ENCODE measurements at regions not wholly inside any gene's neighbourhood (a gene's known extent, or its start where the extent isn't known, plus 50 kb on each side); places are given as distances from the start of the nearest gene placed in this dataset.
A peak's percentile ranks its signal among the peaks of the same experiment; 100 is the strongest.
"Not testable (repeated sequence)": the region's sequence is repeated elsewhere in the genome, so short reads cannot be mapped to it uniquely, and the experiment has no call there.

DNA sequence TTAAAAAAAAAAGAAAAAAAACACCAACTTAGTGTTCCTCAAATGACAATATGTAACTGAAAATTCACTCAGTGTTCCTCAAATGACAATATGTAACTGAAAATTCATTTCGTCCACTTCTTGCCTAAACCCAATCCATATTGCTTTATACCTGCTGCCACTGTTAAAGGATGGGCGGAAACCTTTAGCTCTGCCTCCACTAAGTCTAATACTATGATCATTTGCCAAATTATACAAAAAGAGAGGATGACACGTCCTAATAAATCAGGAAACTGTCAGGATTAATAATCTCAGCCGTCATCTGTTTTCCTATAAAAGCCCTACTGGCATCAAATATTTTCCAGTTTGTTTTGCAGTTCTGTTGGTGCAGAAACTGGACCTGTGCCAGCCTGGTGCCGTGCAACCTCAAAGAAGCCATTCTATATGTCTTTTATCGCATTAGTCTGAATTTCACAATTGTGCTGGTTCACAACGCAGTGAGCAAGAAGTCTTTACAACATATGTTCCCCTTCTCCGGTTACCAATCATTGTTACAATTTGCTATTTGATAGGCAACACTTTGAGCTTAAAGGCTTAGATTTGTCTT lies 160.4 kb upstream of the KCNH8 start:
- DNase-seq: no peak

- DNase-seq: no peak
Observed at GRCh38 chr3:18987070-18987469, 161.2 kb upstream of the KCNH8 start.

DNA sequence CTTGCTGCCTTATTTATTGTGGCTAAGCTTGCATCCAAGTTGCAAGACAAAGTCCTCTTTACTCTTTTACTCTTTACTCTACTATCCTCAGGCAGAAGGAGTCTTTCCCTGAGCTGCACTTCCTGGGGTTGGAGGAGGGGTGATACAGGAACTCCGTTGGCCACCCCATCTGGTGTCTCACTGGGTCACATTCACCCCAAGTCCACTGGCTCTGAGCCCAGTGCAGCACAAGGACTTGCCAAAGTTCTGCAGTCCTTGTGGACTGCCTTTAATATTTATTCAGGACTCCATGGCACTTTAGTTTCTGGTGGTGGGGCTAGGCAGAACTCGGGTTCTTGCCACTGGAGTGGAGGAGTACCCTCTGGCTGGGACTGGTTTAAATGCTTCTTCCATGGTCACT lies 165.4 kb upstream of the KCNH8 start:
- no peak for DNase-seq

GRCh38 chr3:18976102-18976501 lies 172.2 kb upstream of the KCNH8 start:
- not testable (repeated sequence) for DNase-seq

DNA sequence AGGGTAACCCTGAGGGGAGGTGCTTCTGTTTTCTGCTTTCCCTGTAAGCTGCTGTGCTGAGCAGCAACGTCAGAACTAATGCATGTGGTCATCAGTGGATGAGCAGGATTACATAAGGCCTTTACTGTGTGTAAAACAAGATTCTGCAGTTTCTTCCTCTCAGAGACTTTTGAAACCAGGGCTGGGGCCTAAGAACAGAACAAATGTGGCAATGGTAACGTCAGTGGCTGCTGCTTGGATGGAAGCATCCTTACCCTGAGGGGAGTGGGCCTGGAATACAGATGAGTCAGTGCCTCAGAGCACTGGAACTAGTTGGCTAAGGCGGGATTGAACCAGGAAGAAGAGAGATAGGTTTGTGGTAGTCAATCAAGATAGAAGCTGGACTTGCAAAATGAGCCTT lies 180.2 kb upstream of the KCNH8 start:
- no peak for DNase-seq

DNA sequence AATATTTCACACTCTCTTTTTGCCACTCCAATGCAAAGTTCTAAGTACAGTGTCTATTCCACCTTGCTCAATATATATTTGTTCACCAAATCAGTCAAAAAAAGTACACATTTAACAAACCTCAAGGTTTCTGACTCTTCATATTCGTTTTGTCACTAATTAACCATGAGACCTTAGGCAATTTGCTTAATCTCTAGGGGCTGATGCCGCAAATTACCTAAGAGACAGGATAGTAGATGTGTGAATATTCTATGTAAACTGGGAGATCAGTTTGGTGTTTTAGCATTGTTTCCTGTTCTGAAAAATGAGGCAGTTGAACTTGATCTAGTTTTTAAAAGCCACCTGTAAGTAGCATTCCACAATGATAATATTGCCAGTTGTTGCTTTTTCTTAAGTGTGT lies 182.5 kb upstream of the KCNH8 start:
- no peak for DNase-seq

- no peak for DNase-seq
Observed at GRCh38 chr3:18964640-18965039, 183.7 kb upstream of the KCNH8 start.

- no peak for DNase-seq
Observed at GRCh38 chr3:18951333-18951732, 197.0 kb upstream of the KCNH8 start.

DNA sequence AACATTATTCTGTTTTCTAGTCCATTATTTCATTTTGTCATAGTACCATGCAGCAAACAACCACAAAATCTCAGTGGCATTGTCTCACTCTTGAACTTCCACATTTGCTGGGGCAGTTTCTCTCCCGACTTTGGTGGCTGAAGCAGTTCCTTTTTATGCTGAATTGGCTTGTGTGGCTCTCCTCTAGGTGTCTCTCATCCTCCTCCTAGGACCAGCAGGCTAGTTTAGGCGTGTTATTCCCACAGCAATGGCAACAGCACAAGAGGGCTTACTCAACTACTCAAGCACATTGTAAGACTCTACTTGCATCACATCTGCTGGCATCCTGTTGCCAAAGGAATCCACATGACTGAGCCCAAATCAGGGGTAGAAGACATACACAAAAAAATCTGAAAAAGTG lies 201.8 kb upstream of the KCNH8 start:
- DNase-seq: peak; percentile 27

DNA sequence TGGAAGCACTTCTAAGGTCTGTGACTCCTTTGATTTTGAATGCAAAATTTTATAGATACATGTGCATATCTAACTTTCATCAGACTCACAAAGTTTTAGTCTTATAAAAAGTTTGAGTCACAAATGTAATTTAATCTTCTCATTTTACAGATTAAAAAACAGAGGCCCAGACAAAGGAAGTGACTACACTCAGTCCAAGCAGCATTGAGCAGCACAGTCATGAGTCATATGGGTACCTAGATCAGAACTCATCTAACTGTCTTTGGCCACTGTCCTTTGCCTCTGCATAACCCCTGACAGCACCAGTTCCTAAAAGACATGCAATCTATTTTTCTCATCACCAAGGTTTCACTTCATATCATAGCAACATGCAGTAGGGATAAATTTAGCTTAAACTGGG lies 210.7 kb upstream of the KCNH8 start:
- DNase-seq: no peak

DNA sequence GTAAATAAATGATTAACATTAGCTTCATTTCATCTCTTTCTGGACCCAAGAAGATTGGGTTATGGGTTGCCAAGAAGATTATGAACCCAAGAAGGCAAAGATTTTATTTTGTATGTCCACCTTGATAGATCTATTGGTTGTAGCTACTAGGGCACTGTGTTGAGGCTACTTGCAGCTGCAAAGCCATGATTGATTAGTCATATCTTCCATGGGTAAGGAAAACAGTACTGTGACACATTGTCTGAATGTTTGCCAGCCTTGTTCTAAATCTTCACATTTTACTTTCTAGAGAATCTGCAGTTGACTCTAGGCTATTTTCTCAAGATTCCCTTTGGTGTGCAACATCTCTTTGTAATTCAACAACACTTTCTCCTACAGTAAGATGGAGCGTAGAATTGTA lies 229.2 kb upstream of the KCNH8 start:
- DNase-seq: no peak

DNA sequence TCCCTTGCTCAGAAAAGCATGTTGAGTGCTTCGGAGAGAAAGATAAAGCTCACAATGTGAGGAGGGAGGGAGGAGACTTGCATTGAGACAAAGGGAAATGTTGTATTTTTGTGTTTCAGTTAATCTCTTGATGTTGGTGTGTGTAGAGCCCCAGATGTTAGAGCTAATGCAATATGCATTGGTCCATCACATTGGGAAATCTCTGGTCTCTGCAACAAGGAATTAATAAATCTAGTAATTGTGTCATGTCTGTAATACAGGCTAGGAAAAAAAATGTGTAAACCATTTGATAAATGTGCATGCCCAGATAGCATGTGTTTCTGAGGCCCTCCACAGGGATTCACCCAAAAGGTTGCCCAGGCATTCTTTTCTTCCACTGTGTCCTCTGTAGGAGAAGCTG lies 230.4 kb upstream of the KCNH8 start:
- DNase-seq: no peak

- DNase-seq: no peak
Observed at GRCh38 chr3:18902081-18902793, 246.1 kb upstream of the KCNH8 start.

DNA sequence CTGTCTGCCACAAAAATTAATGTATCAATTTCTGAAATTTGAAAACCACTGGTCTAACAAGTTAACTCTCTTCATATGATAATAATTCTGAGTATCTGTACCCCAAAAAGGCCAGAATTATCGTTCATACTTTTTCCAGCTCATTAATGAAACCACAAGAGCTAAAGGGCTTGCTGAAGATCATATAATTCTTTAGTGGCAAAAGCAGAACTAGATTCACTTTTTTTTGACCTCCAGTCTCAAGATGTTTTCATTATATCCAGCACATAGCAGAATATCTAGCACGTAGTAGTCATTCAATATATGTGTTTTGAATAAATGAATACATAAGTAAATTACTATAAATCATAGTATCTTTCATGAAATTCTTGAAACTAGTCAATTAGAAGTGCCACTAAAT lies 246.7 kb upstream of the KCNH8 start:
- DNase-seq: no peak

DNA sequence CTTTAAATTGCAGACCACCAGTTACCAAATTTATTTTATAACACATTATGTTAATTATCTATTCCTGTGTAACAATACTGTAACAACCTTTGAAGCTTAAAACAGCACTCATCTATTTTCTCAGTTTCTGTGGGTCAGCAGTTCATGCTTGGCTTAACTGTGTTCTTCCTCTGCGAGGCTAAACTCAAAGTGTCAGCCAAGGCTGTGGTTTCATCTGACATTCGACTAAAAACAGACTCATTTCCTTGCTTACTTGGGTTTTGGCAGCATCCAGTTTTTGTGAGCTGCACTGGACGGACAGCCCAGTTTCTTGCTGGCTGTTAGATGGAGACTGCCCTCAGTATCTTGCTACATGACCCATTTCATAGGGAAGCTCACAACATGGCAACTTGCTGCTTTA lies 247.3 kb upstream of the KCNH8 start:
- DNase-seq: no peak

- DNase-seq: no peak
Observed at GRCh38 chr3:18898911-18899310, 249.4 kb upstream of the KCNH8 start.

DNA sequence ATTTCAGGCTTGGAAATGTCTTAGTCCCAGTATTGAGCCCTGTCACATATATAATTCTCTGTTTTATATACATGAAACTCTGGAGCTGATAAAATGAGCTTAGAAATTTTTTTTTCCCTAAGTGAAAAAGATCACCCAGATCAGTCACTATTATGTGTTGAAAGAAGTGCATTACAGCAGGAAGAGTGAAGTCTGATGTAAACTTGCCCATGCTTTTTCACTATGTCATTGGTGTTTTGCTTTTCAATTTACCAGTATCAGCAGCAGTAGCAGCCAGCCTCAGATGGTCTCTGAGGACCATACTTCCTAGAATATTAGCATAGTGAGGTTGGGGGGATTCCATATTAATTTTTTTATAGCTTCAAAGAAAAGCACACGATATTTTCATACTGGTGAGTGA lies 255.6 kb upstream of the KCNH8 start:
- DNase-seq: no peak

DNA sequence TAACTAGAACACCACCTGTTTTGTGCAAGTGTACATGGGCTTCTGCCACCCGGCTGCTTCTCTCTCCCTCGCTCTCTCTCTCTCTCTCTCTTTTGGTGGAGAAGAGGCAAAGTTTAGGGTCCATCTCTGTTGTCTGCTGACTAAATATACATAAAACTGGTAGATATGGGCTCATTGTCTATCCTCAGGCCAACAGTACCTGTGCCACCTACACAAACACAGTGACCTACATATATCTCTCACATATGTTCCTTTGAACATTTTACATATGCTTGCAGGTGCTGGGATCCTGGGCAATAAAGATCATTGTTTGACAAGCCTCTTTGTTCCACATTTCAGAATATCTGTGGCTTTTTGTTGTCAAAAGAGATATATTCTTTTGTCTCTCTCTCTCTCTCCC lies 256.3 kb upstream of the KCNH8 start:
- no peak for DNase-seq

- no peak for DNase-seq
Observed at GRCh38 chr3:18891641-18892040, 256.7 kb upstream of the KCNH8 start.

DNA sequence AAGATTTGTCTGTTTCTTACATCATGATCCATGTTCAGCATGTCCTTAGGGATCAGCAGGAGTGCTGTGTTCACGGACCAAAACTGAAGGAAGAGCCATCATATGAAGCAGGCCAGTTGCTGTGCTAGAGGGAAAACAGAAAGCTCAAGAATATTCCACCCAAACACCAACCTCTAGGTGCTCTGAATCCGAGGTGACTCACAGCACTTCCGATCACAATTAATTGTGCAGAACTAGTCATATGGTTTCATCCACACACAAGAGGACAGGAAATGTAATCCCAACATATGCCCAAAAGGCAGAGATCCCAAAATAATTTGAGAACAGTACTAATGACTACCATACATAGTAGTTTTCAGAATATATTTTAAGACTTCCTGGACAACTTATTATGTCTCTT lies 257.9 kb upstream of the KCNH8 start:
- no peak for DNase-seq

DNA sequence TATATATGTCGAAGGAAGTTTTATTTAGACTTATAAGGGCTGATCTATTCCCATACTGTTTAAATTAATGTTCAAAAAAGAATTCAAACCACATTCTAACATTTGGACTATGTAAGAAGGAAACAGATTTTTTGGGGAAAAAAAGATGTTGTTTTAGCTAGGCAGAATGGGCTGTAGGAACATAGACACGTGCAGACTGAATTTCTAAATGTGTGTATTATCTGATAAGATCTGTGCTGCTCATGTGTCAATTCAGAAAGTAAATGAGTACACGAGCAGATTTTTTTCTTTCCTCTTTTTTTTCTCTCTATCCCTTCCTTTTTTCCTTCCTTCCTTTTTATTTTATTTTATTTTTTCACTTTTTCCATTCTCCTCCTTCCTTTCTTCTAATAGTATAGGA lies 259.5 kb upstream of the KCNH8 start:
- no peak for DNase-seq

DNA sequence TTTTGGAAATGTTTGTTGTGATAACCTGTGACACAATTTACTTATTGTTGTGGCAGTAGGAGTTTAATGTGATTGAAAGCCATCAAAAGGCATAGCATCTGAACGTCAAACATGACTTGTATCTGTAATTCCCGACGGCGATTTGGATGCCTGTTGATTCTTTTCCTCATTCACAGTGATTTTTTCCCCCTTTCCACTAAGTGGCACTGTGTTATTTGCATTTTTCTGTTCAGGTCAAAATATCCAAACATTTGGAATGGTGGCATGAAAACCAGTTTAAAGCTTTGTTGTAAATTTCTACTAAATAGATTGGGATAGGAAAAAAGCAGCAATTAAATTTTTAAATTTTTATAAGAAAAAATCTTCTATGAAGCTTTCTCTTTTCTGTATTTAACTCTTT lies 259.9 kb upstream of the KCNH8 start:
- no peak for DNase-seq

DNA sequence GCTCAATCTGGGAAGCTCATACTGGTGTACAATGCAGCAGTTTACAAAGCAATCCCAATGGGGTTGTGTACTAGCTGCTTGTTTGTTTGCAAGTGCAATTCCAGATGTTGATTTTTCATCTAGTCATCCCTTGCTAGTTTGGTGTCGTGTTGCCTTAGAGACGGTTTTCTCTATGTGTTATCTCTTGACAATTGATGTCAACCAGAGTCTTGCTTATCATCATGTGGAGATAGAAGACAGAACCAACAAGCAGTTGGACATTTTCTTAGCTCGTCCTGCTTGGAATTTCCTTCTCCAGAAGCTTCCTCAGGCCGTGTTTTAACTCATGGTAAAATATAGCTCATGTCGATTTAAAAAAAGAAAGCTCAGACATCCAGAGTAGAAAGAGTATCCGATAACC lies 262.0 kb upstream of the KCNH8 start:
- no peak for DNase-seq

DNA sequence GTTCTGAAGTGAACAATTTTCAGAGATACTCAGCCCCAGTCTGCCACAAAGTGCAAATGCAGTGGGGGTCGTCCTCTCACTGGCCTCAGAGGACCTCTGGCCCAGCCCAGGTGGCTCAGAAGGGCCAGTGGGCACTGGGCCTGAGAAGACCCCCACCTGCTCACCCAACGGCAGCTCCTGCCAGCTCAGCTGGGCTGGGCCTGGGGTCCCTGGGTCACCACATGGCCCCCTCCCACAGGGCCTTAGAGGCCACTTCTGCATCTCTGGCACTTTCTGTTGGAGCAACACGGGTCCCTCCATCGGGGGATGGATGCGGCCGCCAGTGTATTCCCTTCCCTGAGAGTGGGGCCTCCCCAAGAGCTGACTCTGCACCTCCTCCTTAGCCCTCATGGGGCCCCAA lies 262.7 kb upstream of the KCNH8 start:
- DNase-seq: no peak

DNA sequence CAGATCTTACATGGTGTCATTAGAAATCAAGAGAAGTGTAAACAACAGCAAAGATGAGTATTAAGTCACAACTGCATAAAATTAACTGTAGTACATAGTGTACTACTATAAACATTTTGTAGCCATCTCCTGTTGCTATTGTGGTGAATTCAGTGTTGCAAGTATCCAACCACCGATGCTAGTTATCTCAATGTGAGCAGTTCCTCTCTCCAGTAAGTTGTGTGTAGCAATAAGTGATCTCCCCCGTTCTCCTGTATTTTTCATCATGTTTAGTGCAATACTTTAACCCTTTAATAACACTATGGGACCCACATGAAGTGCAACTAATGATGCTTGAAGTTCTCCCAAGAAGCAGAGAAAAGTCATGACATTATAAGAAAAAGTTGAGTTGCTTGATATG lies 264.7 kb upstream of the KCNH8 start:
- no peak for DNase-seq
